Neural crest cell (in vitro differentiated cells): ENCODE measurements at regions not wholly inside any gene's neighbourhood (a gene's known extent, or its start where the extent isn't known, plus 50 kb on each side); places are given as distances from the start of the nearest gene placed in this dataset.

Source experiments
- DNase-seq: peaks from one replicate; pipeline ENCODE4 v3.0.0; 2021; ENCODE audit warnings: low read depth, mixed read lengths, low spot score
- H3K27ac Mint-ChIP-seq: one replicate; pipeline ENCODE4 v1.8.0; 2021; ENCODE audit warnings: mild to moderate bottlenecking, mixed read lengths; ENCODE audit not compliant: unreplicated experiment
- H3K27me3 Mint-ChIP-seq: 2 replicates; pipeline ENCODE4 v1.8.0; 2021; ENCODE audit warnings: low read depth, mild to moderate bottlenecking, mixed read lengths
- H3K36me3 Mint-ChIP-seq: 2 replicates; pipeline ENCODE4 v1.8.0; 2021; ENCODE audit warnings: low read depth, mild to moderate bottlenecking, mixed read lengths
- H3K4me1 Mint-ChIP-seq: 2 replicates; pipeline ENCODE4 v1.8.0; 2021; ENCODE audit warnings: mixed read lengths
- H3K4me3 Mint-ChIP-seq: one replicate; pipeline ENCODE4 v1.8.0; 2021; ENCODE audit warnings: mild to moderate bottlenecking, mixed read lengths
- H3K9me3 Mint-ChIP-seq: 2 replicates; pipeline ENCODE4 v1.8.0; 2021; ENCODE audit warnings: mixed read lengths
- TF ChIP-seq, protein P1 (sequence below): fragments of 200-600 bp; sonication (generic); conservative IDR thresholded peaks from 2 replicates; pipeline ENCODE4 v1.5.0; 2021; ENCODE audit warnings: antibody characterized with exemption, mild to moderate bottlenecking

DNA sequence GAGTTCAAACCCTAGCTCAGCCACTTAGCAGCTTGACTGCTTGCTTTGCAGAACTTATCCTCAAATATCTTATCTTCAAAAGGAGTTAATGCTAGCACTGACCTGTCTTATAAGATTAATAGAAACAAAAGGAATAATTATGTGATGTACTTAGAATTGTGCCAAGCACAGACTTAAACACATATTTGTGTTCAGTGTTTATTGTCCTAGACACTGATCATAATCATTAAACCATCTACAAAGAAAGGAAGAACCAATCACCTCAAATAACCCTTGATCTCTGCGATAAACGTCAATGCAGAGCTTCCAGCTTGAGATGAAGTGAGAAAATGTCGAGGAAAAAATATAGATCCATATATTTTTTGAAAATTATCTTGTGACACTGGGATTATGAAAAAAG, 73.1 kb downstream of the ATXN7L3B start:
- Mint-ChIP-seq H3K27ac (no peak overlapping the region), H3K4me3 (no peak overlapping the region), H3K36me3 (no peaks in the 10 kb centered on the region), H3K27me3 (peaks cover 5% of the 10 kb centered on the region), H3K9me3 (no peaks in the 10 kb centered on the region), H3K4me1 (no peaks in the 10 kb centered on the region)
- DNase-seq = no peak
- TF ChIP-seq, protein P1, sequence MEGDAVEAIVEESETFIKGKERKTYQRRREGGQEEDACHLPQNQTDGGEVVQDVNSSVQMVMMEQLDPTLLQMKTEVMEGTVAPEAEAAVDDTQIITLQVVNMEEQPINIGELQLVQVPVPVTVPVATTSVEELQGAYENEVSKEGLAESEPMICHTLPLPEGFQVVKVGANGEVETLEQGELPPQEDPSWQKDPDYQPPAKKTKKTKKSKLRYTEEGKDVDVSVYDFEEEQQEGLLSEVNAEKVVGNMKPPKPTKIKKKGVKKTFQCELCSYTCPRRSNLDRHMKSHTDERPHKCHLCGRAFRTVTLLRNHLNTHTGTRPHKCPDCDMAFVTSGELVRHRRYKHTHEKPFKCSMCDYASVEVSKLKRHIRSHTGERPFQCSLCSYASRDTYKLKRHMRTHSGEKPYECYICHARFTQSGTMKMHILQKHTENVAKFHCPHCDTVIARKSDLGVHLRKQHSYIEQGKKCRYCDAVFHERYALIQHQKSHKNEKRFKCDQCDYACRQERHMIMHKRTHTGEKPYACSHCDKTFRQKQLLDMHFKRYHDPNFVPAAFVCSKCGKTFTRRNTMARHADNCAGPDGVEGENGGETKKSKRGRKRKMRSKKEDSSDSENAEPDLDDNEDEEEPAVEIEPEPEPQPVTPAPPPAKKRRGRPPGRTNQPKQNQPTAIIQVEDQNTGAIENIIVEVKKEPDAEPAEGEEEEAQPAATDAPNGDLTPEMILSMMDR = no peak

GRCh38 chr12:74614426-74614825, 76.8 kb downstream of the ATXN7L3B start:
- Mint-ChIP-seq H3K9me3 (no peaks in the 10 kb centered on the region), H3K4me3 (no peak overlapping the region), H3K36me3 (no peaks in the 10 kb centered on the region), H3K27me3 (peaks cover 8% of the 10 kb centered on the region), H3K4me1 (no peaks in the 10 kb centered on the region), H3K27ac (no peak overlapping the region)
- DNase-seq = no peak
- TF ChIP-seq, protein P1 = no peak

- H3K4me1 Mint-ChIP-seq = no peaks in the 10 kb centered on the region
- no peak for DNase-seq
- H3K36me3 Mint-ChIP-seq = no peaks in the 10 kb centered on the region
Measured at GRCh38 chr12:74619084-74619483, 81.4 kb downstream of the ATXN7L3B start.

GRCh38 chr12:74619884-74620283, 82.2 kb downstream of the ATXN7L3B start:
- Mint-ChIP-seq H3K27ac (no peak overlapping the region), H3K36me3 (no peaks in the 10 kb centered on the region), H3K27me3 (peaks cover 2% of the 10 kb centered on the region), H3K4me1 (no peaks in the 10 kb centered on the region), H3K4me3 (no peak overlapping the region), H3K9me3 (no peaks in the 10 kb centered on the region)
- DNase-seq = no peak
- TF ChIP-seq, protein P1 = no peak

More at GRCh38 chr12:74619084-74619483, 81.4 kb downstream of the ATXN7L3B start:
- Mint-ChIP-seq H3K27ac (no peak overlapping the region), H3K4me3 (no peak overlapping the region), H3K27me3 (peaks cover 2% of the 10 kb centered on the region), H3K9me3 (no peaks in the 10 kb centered on the region)
- TF ChIP-seq, protein P1 = no peak

- Mint-ChIP-seq H3K4me1 (no peaks in the 10 kb centered on the region), H3K27ac (no peak overlapping the region), H3K27me3 (peaks cover 2% of the 10 kb centered on the region), H3K36me3 (no peaks in the 10 kb centered on the region), H3K9me3 (no peaks in the 10 kb centered on the region), H3K4me3 (no peak overlapping the region)
- no peak for DNase-seq
- TF ChIP-seq, protein P1 = no peak
Measured at GRCh38 chr12:74620921-74621320, 83.3 kb downstream of the ATXN7L3B start.

DNA sequence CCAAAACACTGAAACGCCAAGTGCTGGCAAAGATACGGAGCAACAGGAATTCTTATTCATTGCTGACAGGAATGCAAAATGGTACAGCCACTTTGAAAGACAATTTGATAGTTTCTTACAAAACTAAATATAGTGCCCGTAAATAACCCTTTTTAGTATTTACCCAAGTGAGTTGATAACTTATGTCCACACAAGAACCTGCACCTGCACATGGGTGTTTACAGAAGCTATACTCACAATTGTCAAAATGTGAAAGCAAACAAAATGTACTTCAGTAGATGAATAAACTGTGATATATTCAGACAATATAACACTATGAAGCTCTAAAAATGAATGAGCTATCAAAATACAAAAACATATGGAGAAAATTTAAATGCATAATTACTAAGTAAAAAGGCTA, 86.6 kb downstream of the ATXN7L3B start:
- Mint-ChIP-seq H3K36me3 (no peaks in the 10 kb centered on the region), H3K4me3 (no peak overlapping the region), H3K9me3 (no peaks in the 10 kb centered on the region), H3K4me1 (no peaks in the 10 kb centered on the region), H3K27ac (no peak overlapping the region), H3K27me3 (peaks cover 2% of the 10 kb centered on the region)
- TF ChIP-seq, protein P1 = no peak
- no peak for DNase-seq
